ENCODE measurements at regions not wholly inside any gene's neighbourhood (a gene's known extent, or its start where the extent isn't known, plus 50 kb on each side); places are given as distances from the start of the nearest gene placed in this dataset.

DNA sequence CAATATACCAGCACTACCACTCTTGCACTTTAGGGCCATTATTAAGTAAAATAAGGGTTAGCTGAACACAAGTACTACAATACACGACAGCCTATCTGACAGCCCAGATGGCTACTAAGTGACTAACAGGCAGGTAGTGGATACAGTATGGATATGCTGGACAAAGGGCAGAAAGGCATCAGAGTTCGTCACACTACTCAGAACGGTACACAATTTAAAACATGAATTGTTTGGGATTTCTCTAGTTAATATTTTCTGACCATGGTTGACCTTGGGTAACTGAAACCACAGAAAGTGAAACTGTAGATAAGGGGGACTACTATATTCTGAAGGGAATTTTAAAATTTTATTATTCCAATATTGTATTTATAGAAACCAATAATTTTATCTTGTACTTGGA is 101.3 kb upstream of the SKAP2 start:
- TF ChIP-seq POLR2A (IDR thresholded peaks at IDR 0.05) (no peak), CTCF (IDR thresholded peaks at IDR 0.05) (no peak)

Measured in lower leg skin (tissue), 3 donors.